Middle frontal gyrus (tissue), 1 donor: ENCODE measurements at regions not wholly inside any gene's neighbourhood (a gene's known extent, or its start where the extent isn't known, plus 50 kb on each side); places are given as distances from the start of the nearest gene placed in this dataset.

Experiments
- DNase-seq: peaks from one replicate; pipeline ENCODE4 v3.0.0-alpha.2; 2015; ENCODE audit warnings: low spot score; ENCODE audit errors: extremely low spot score

DNA sequence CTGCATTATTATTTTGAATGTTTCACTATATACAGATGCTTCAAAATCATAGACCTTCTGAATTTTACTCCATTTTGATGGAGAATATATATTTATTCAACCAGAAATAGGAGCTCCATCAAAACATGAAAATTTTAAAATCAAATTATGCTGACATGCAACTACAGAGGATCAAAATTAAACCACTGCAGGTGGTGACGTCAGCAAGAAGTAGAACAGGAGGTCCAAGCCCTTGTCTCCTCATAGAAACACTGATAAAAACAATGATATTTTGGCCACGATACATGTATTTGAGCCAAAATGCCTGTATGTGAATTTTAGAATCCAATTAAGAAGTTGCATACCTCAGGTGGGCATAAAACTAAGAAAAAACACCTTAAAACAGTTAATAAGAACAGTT lies 236.6 kb upstream of the FBXL7 start:
- DNase-seq, result no peak

GRCh38 chr5:15261269-15261995 lies 238.5 kb upstream of the FBXL7 start:
- no peak for DNase-seq

DNA sequence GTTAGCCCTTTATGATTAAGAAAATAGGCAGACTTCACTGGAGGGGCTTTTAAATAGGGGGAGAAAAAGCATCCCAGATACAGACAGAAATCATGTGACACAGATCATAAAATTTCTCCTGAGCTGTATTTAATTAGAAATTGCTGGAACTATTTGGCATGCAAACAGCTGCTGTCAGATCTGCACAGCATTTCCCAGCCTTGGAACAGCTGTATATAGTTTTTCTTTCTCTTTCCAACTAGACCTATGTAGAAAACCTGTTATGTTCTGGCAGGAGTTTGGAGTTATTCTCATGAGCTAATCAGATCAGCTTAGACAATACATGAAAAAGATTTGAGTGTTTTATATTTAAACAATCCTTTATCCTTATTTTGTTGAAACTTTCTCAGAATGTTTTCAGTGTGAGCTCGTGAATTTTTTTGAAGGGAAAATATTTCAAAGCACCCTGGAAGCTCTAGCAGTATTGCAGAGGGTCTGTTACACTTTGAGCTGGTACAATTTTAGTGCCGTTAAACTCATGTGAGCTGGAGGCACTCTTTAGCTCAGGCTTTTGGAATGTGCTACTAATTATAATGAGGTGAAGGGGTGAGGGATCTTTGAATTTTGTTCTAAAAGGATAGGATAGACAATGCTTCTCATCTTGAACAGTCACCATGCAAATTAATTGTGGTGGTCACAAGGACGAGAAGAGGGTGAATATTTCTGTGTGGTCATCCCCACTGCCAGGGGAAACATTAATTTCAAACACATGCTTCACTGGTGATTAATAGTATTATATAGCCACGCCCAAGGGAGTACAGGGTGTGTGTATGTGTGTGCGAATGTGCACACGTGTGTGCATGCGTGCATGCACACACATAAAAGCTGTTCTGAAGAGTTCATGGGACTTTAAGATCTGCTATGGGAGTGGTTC lies 239.4 kb upstream of the FBXL7 start:
- no peak for DNase-seq

GRCh38 chr5:15256485-15256884 lies 243.5 kb upstream of the FBXL7 start:
- no peak for DNase-seq

- DNase-seq, result no peak
Observed at GRCh38 chr5:15255576-15255975, 244.4 kb upstream of the FBXL7 start.

- DNase-seq, result no peak
Observed at GRCh38 chr5:15254607-15255006, 245.4 kb upstream of the FBXL7 start.

DNA sequence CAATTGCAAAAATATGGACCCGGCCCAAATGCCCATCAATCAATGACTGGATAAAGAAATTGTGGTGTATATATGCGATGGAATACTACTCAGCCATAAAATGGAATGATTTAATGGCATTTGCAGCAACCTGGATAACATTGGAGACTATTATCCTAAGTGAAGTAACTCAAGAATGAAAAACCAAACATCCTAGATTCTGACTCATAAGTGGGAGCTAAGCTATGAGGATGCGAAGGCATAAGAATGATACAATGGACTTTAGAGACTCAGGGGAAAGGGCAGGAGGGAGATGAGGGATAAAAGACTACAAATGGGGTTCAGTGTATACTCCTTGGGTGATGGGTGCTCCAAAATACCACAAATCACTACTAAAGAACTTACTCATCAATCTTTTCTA lies 247.6 kb upstream of the FBXL7 start:
- no peak for DNase-seq

DNA sequence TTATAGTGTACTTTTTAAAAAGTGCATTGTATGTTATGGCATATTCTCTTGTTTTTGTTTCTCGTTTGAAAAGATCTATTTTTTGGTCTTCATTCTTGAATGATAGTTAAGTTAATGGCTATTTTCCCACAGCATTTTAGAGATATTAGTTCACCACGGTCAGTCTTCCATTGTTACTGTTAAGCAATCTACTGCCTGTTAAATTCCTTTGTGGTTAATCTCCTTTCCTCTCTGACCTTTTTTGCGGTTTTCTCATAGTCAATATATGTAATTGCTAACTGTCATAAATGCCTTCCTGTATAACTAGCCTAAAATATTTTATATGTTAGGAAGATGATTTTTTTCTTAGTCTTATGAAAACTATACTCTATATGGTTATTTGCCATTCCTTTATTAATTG lies 250.8 kb upstream of the FBXL7 start:
- no peak for DNase-seq

- DNase-seq, result no peak
Observed at GRCh38 chr5:15248731-15249130, 251.2 kb upstream of the FBXL7 start.

DNA sequence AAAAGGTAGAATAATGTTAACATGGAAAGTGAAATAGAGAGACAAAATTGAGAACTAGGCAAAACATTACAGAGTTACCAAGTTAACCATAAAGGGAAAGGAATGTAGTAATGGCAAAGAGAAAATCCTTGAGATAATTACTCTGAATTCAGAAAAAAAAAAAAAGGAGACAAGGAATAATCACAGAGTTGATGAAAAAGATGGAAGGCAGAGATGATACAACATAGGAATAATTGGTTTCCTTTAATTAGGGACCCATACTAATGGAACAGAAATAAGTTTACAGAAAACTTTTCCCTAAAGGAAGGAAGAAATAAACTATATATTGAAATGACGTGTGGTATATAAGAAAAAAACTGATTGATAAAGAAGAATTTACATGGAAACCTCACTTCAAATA lies 254.1 kb upstream of the FBXL7 start:
- no peak for DNase-seq

DNA sequence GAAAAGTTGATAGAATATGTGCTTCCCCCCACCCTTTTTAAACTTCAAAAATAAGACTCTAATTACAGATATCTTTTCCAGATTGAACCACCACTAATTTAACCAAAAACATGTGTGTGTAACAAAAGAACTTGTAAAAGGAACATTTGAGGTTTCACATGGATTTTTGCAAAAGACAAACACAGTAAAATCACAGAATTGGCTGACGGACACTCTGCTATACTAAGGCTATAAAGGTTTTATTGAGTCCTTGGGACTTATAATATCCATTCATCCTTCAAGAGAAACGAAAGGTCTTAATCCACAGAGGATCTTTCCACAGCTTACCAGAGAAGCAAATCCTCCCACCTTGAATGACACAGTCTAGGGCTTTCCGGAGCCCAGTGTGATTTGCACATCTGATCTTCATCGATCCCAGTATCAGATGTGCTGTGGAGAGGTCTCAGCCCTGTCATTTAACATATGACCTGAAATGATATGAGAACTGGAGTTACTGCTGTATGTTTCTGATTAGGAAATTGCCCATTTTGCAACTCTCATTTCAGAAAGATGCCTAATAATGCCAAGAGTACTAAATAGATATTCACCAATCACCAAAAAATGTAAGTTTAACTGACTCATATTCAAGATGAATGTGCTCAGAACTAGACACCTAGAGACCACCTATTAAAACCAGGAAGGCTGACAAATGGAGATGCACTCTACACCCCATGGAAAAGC lies 256.5 kb upstream of the FBXL7 start:
- no peak for DNase-seq

- no peak for DNase-seq
Observed at GRCh38 chr5:15241216-15241821, 258.7 kb upstream of the FBXL7 start.

DNA sequence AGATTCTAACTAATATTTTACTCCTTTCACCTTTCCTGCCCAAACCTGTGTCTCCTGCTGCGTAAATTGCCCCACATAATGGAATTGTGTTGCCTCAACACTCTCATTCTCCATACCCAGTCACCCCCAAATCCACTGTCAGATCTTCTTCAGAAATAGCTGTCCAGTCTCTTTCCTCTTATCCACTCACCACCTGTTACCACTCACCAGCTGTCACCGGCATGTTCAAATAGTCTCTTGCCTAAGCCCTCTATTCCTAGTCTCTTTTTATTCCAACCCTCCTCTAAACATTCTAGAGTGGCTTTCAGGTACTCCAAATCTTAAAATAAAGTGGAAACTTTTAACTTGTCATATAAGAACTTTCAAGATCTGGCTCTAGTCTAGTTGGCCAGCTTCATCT lies 262.0 kb upstream of the FBXL7 start:
- DNase-seq, result no peak

GRCh38 chr5:15236911-15237508 lies 263.0 kb upstream of the FBXL7 start:
- DNase-seq, result no peak

- DNase-seq, result no peak
Observed at GRCh38 chr5:15234911-15235310, 265.1 kb upstream of the FBXL7 start.

GRCh38 chr5:15234366-15234765 lies 265.6 kb upstream of the FBXL7 start:
- no peak for DNase-seq

- no peak for DNase-seq
Observed at GRCh38 chr5:15233566-15233965, 266.4 kb upstream of the FBXL7 start.

DNA sequence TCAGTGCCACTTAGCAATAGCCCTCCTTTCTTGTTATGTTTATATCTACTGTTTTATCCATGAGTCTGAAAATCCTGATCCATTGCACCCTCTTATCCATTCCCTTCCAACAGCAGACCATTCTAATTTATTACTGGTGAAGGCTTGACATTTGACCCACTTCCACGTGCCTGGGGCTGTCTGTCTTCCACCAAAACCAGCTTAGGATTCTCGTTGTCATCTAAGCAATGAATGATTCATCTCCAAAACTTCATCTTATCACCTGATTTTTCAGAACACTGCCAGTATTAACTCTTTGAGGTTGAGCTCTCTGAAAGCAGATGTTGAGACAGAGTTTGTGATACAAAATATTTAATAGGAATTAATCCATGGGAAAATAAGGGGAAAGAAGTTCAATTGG lies 277.8 kb upstream of the FBXL7 start:
- no peak for DNase-seq

DNA sequence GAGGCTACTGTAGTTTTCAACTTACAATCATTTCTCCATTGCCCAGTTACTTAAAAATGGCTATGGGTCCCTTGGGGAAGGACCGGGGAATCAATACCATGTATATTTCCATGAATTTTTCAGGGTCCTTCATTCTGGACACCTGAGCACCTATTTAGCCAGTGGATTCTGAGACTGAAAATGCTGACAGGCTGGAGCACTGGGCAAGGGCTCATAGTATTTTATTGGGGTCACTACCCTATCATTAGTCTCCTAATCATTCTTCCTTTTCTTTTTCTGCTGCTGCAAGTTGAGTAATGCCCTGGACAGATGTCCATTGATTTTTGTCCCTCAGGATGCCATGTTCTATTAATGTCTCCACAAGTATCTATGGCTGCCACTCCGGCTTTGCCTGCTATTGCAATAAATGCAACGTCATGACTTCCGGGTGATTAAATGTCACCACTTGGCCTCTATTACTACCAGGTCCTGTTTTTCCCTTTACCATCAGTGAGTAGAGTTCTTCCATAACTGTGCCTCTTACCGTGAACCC lies 279.3 kb upstream of the FBXL7 start:
- no peak for DNase-seq

GRCh38 chr5:15215056-15215455 lies 284.9 kb upstream of the FBXL7 start:
- no peak for DNase-seq

- DNase-seq, result no peak
Observed at GRCh38 chr5:15214010-15214409, 286.0 kb upstream of the FBXL7 start.
